Esophagus squamous epithelium (tissue), 5 donors: ENCODE measurements at regions not wholly inside any gene's neighbourhood (a gene's known extent, or its start where the extent isn't known, plus 50 kb on each side); places are given as distances from the start of the nearest gene placed in this dataset.

Experiments used
- DNase-seq: peaks from one replicate; lab custom pipeline; 2025; lab: John Stamatoyannopoulos, UW
- H3K27ac ChIP-seq, 4 donors: fragments of 200-600 bp; sonication (generic); one replicate each; pipeline ENCODE4 v1.5.1; 2016 to 2019; ENCODE audit warnings: mild to moderate bottlenecking in 1 of 4
- H3K27me3 ChIP-seq, 4 donors: fragments of 200-600 bp; sonication (generic); 1 replicate in 3 of 4; 2 replicates in 1 of 4; pipeline versions ENCODE4 v1.5.1 to v1.6.0; 2017 to 2021; ENCODE audit warnings: antibody characterized with exemption in 1 of 4
- H3K36me3 ChIP-seq, 3 donors: fragments of 200-600 bp; sonication (generic); one replicate each; pipeline ENCODE4 v1.5.1; 2016 to 2019
- H3K4me1 ChIP-seq, 3 donors: fragments of 200-600 bp; sonication (generic); one replicate each; pipeline ENCODE4 v1.5.1; 2017 to 2019
- H3K4me3 ChIP-seq, 4 donors: fragments of 200-600 bp; sonication (generic); 1 replicate in 3 of 4; 2 replicates in 1 of 4; pipeline ENCODE4 v1.5.1; 2016 to 2019; ENCODE audit warnings: mild to moderate bottlenecking in 2 of 4, moderate library complexity in 1 of 4
- H3K9me3 ChIP-seq, 3 donors: fragments of 200-600 bp; sonication (generic); one replicate each; pipeline ENCODE4 v1.5.1; 2016 to 2019
- CTCF ChIP-seq, 6 experiments: fragments of 450-650 bp in 4 of 6; fragments of 200-600 bp in 2 of 6; sonication (generic) in 2 of 6; IDR thresholded peaks; one replicate each; pipeline ENCODE4 v1.5.1; 2016 to 2019; ENCODE audit warnings: antibody characterized with exemption in 6 of 6, mild to moderate bottlenecking in 4 of 6, moderate library complexity in 4 of 6
- POLR2A ChIP-seq, 4 donors: fragments of 450-650 bp; IDR thresholded peaks; one replicate each; pipeline ENCODE4 v1.6.1; 2017; ENCODE audit warnings: antibody characterized with exemption in 4 of 4, mild to moderate bottlenecking in 4 of 4, moderate library complexity in 3 of 4
- WGBS, 2 donors: methylation state at CpG; one replicate each; pipeline ENCODE4 v1.1.5; 2018; 5-methylcytosine and 5-hydroxymethylcytosine counted together
- intact Hi-C: fragments of 100-400 bp; cut with DNase I; formaldehyde crosslinking; loops from one replicate; pipeline ENCODE4 v1.15.0; 2022
- donor health status: DM: yes; HTN: yes; CAD: no.

- intact Hi-C loops = no loop called here
- Histone ChIP-seq H3K36me3 (no peaks in the 10 kb centered on the region), H3K4me1 (no peaks in the 10 kb centered on the region), H3K27me3 (no peaks in the 10 kb centered on the region), H3K9me3 (no peaks in the 10 kb centered on the region), H3K27ac (no peak overlapping the region), H3K4me3 (no peak overlapping the region)
- WGBS, 2 donors = 83 to 92% methylated on average over 2 of the region's 2 CpGs
- TF ChIP-seq CTCF (IDR thresholded peaks at IDR 0.05) = no peak
- no peak for TF ChIP-seq POLR2A (IDR thresholded peaks at IDR 0.05)
- no peak for DNase-seq
Observed at GRCh38 chr9:80945436-80945835, 743.9 kb downstream of the TLE1 start.

- WGBS, 2 donors = 77 to 100% methylated on average over 1 of the region's 1 CpG
- H3K27me3 ChIP-seq = no peaks in the 10 kb centered on the region
- H3K4me1 ChIP-seq = no peaks in the 10 kb centered on the region
- H3K9me3 ChIP-seq = no peaks in the 10 kb centered on the region
- H3K36me3 ChIP-seq = no peaks in the 10 kb centered on the region
- intact Hi-C loops = no loop called here
- no peak for DNase-seq
- H3K27ac ChIP-seq = no peak overlapping the region
- TF ChIP-seq POLR2A (IDR thresholded peaks at IDR 0.05) (no peak), CTCF (IDR thresholded peaks at IDR 0.05) (no peak)
- no peak overlapping the region for H3K4me3 ChIP-seq
Observed at GRCh38 chr9:80937645-80938044, 751.7 kb downstream of the TLE1 start.

- H3K27ac ChIP-seq = no peak overlapping the region
- 54 to 93% methylated on average over 3 of the region's 3 CpGs for WGBS, 2 donors
- intact Hi-C loops = no loop called here
- TF ChIP-seq CTCF (IDR thresholded peaks at IDR 0.05) (no peak), POLR2A (IDR thresholded peaks at IDR 0.05) (no peak)
- no peak for DNase-seq
- H3K27me3 ChIP-seq = no peaks in the 10 kb centered on the region
- no peaks in the 10 kb centered on the region for H3K9me3 ChIP-seq
- H3K4me1 ChIP-seq = no peaks in the 10 kb centered on the region
- no peak overlapping the region for H3K4me3 ChIP-seq
- H3K36me3 ChIP-seq = no peaks in the 10 kb centered on the region
Observed at GRCh38 chr9:80934095-80934494, 755.3 kb downstream of the TLE1 start.

GRCh38 chr9:80932947-80933780 lies 756.2 kb downstream of the TLE1 start:
- TF ChIP-seq POLR2A (IDR thresholded peaks at IDR 0.05) (no peak), CTCF (IDR thresholded peaks at IDR 0.05) (no peak)
- intact Hi-C loops = no loop called here
- H3K9me3 ChIP-seq = no peaks in the 10 kb centered on the region
- DNase-seq = no peak
- WGBS, 2 donors = 57 to 73% methylated on average over 7 of the region's 7 CpGs
- no peaks in the 10 kb centered on the region for H3K27me3 ChIP-seq
- H3K4me1 ChIP-seq = no peaks in the 10 kb centered on the region
- H3K4me3 ChIP-seq = no peak overlapping the region
- H3K36me3 ChIP-seq = no peaks in the 10 kb centered on the region
- H3K27ac ChIP-seq = no peak overlapping the region

- no peak overlapping the region for H3K4me3 ChIP-seq
- no peaks in the 10 kb centered on the region for H3K4me1 ChIP-seq
- H3K27ac ChIP-seq = no peak overlapping the region
- no peaks in the 10 kb centered on the region for H3K27me3 ChIP-seq
- TF ChIP-seq CTCF (IDR thresholded peaks at IDR 0.05) (no peak), POLR2A (IDR thresholded peaks at IDR 0.05) (no peak)
- intact Hi-C loops = no loop called here
- 42 to 45% methylated on average over 3 of the region's 3 CpGs for WGBS, 2 donors
- no peaks in the 10 kb centered on the region for H3K9me3 ChIP-seq
- no peaks in the 10 kb centered on the region for H3K36me3 ChIP-seq
- no peak for DNase-seq
Observed at GRCh38 chr9:80932181-80932580, 757.2 kb downstream of the TLE1 start.
